ENCODE measurements at regions not wholly inside any gene's neighbourhood (a gene's known extent, or its start where the extent isn't known, plus 50 kb on each side); places are given as distances from the start of the nearest gene placed in this dataset.
"Not testable (repeated sequence)": the region's sequence is repeated elsewhere in the genome, so short reads cannot be mapped to it uniquely, and the experiment has no call there.

DNA sequence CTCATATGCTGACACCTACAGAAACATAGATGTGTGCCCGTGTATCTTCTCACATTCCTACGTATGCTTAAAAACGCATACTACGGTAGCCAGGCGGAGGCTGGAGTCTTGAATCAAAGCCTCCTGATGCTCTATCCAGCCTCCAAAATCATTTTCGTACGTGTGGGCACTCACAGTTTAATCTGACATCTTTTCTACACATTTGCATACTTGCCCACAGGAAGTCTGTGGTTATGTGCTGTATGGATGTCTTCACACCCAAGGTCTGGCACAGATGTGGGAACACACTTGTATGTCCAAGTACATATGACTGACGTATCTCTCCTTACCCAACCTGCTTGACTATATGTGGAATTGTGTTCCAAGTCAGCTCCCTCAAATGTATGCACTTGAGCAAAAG lies 561.8 kb upstream of the CADM1 start:
- DNase-seq, result no peak

DNA sequence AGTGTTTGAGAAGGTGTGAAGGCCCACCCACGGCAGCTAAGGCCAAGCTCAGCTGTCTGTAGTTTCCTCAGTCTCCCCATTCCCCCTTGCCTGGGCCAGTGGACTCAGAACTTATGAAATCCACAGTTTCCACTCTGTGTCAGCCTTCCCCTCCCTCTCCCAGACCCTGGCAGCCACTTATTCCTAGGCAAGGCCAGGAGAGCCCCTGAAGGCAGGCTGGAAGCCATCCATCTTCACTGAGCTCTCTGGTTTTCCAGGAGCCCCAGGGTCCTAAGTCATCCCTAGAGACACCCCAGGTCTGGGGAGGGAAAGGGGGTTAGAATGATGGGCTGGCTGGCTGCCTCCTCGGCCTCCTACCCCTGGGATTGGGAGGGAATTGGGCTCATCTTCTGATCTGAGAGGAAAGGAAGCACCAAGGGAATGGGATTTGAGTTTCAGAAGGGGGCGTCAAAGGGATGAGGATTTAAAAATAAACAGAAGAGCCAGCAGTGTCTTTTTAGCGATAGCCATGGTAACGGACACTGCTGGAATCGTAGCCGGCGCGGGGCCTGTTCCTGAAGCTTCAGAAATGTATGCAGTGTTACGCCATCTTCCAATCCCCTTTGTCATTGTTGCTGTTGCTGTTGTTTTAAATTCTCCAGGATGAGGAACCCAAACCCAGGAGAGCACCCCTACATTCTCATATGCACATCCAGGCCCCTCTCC lies 561.1 kb upstream of the CADM1 start:
- peak; percentile 34 for DNase-seq

DNA sequence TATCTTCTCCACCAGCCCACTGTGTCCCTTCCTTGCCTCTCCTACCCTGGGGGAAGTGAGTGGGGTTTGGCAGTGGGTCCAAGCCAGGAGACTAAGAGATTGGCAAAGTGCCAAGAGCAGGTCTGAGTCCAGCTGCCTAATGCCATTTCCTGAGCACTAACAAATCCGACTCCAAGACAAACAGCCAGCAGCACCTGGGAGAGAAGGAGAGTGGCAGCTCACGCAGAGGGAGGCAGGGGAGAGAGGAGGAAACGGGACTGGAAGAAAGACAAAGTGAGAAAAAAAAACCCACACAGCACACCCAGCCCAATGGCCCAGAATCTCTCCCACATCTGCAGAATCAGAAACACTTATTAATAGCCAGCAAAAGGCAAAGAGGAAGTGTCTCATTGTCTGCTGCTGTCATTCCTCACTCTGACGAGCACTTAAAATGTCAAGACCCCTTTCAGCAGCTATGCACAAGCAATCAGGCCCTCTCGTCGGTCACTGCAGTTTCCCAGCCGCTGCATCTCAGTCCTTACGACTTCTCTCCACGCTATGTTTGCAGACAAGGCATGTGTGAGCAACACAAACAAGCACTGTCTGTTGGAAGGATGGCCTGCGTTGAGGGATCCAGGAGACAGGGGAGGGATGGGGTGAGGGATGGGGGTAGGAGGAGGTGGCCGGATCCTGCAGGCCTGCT lies 558.4 kb upstream of the CADM1 start:
- no peak for DNase-seq

DNA sequence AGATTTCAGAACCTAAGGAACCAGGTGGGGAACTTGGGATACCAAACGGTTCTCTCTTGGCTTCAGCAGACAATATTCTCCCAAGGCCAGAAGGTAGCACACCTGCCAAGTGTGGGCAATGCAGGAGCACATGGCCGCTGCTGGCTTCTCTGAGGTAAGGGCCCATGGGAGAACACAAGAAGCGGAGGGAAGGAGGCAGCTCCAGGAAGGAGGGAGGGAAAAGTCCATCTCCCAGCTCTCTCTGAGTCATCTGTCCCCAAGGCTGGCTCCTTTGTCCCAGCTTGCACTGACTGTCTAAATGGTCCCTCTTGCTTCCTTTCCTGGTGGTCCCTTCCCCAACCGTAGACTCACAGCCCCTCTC lies 557.9 kb upstream of the CADM1 start:
- no peak for DNase-seq

DNA sequence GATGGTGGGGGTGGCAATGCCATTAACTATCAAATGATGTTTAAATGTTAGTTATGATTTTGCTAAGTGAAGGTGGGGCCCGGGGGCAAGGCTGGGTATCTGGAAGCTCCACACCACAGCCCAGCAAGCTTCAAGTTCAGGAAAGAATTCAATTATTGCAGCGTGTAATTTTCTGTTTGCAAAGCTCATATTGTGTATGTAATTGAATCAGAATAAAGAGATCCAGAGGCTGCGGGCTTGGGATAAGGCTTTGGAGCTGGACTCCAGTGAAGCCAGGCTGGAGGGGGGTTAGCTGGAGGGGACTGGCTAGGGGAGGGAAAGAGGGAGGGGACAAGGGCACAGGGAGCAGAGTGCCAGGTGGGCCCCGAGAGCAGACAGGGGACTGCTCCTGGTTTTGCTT lies 557.1 kb upstream of the CADM1 start:
- no peak for DNase-seq

DNA sequence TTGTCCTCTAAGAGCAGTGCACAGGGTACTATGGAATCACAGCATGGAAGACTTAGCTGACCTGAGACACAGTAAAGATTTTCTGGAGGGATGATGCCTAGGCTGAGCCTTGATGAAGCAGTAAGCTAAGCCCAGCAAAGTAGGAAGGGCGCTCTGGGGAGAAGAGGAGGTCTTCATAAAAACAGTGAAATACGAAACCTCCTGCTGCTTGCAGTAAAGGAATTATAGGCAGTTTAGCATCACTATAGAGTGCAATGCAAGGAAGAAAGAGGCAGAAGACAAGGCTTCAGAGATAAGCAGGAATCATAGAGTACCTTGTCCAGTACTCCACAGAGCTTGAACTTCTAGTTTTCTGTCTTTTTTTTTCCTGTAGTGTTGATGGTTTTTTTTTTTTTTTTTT lies 555.7 kb upstream of the CADM1 start:
- DNase-seq, result no peak

DNA sequence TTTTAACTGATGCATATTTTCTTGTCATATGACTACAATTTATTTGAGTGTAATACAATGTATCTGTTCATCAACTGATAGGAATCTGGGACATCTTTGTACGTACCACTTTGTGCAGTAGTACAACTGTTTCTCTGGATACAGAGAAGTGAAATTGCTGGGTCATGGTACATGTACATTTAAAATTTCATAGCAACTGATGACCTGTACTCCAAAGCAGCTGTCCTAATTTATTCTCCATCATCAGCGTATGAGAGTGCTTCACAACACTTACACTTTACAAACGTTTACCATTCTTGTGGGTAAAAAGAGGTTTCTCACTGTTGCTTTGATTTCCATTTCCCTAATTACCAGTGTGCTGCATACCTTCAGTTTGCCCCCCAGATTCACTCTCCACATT lies 552.8 kb upstream of the CADM1 start:
- DNase-seq, result no peak

DNA sequence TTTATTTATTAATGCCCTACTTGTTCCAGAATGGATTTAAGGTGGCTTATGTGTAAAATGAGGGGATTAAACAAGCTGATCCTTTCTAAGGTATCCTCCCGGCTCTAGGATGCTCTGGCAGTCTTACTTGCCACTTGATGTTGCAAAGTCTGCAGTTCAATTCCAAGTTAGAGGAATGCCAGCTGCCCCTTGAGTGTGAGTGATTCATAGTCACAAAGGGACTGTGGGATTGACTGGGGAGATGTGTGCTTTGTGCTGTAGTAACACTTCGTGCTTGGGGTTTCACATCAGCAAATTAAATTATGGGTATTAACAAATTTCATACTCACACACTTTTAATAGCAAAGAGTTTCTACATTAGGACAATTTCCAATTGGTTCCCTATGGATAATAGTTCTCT lies 550.8 kb upstream of the CADM1 start:
- DNase-seq, result no peak

DNA sequence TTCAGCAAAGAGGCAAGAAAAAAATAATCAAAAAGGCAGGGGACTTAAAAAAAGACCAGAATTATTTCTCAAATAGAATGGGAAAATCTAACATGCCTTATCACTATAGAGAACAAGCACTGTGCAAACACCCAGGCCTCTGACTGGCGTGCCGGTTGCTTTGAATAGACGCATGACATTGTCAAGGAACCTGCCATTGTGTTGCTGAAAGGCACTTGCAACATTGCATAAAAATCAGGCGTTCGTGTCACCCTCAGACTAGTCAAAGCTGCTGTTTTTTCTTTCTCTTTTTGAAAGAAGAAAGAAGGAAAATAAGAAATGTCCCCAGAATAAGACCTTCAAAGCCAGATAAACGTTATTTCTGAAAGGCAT lies 549.3 kb upstream of the CADM1 start:
- DNase-seq, result no peak

DNA sequence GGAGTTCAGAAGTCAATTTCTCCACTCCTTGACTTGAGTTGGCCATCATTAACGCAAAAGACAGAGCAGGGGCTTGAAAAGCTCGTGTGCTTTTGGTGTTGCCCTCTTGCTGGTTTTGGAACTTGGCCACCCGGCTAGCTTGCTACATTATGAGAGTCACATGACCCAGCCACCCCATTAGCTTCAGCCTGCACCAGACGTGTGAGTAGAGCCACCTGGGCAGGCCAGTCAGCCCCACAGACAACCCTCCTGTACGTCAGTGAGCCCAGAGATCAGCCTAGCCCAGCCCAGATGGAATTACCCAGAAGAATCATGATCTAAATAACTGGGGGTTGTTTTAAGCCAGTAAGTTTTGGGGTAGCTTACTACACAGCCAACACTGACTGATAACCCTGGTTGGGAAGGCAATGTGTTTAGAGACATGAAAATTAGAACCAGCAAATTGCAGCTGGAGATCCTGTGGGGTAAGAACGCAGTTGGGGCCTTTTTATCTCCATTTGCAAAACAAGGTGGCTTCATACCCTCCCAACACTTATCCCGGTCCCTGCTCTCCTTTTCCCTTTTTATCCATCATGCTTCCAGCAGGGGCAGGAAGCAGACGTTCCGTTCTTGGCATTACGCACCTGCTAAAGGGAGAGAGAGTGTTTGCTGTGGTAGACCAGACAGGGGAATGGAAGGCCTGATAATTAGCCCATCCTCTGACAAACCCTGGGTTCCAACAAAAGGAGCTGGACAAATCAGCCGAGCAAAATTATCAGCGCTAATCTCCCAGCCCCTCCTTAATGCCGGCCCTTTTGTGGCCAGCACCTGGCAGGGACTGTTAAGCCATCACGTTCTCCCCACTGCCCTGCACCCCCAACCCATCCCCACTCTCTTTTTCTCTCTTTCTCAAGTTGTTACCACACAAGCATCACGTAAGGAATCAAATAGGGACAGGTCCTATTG lies 548.7 kb upstream of the CADM1 start:
- no peak for DNase-seq

DNA sequence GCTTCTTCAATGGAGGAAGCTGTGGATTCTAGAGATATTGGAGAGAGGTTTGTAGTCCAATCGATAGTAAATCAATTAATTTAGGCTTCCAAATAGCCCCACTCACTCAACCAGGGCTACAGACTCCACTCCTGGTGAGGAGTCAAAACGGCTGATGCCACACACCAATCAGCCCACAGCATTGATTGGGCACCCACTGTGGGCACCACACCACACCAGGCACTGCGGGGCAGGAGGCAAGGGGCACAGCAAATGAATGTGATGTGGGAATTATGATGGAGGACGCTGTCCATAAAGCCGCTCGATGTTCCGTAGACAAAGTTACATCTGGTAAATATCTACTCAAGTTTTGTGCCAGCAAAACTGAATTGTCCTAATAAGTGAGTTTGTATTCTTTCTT lies 547.3 kb upstream of the CADM1 start:
- no peak for DNase-seq

DNA sequence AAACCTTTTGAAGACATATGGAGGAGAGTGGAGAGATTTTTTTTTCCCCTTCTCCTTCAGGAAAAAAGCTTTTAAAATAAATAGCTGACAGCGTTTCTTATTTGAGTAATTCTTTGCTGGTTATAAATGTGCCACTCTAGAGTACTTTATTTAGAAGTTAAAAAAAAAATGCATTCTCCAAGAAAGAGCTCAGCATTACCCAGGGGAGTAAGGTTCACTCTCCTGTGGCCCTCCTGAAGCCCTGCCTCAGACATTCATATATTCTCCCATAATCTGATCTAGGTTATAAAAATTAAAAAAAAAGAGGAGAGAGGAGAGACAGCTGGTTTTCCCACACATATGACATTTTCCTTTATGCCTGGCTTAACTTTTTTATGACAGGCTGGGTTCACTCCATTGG lies 545.2 kb upstream of the CADM1 start:
- DNase-seq, result no peak

DNA sequence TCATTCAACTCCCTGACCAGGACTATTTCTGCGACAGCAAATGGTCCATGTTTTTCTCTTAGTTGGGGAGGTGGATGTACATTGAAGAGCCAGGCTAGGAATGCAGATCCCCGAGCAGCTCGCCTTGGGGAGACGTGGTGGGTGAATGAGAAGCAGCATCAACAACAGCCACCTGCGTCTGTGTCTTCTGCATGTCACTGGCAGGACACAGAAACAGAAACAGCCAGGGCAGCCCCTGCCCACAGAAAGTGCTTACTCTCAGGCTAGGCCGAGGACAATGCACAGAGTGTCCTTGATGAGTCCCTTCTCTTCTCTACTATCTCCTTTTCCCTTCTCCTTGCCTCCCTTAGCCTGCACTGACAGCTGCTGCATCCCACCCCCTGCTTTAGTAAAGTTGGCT lies 541.9 kb upstream of the CADM1 start:
- no peak for DNase-seq

DNA sequence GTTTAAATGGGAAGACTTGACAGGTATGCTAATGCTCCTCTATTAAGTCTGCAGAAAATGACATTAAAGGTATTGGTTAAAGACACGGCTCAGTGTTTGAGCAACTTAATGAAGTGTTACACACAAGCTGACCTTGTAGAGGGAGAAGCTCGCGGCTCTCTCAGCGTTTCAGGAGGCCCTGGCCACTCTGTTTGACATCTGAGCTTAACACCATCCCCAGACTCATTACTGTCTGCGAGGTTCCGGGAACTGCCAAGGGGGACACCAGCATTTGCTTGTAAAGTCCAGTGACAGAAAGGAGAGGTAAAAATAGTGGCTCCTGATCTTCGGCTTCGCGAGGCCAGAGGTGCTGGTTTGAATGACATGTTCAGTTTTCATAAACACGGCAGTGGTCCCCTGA lies 540.7 kb upstream of the CADM1 start:
- no peak for DNase-seq

DNA sequence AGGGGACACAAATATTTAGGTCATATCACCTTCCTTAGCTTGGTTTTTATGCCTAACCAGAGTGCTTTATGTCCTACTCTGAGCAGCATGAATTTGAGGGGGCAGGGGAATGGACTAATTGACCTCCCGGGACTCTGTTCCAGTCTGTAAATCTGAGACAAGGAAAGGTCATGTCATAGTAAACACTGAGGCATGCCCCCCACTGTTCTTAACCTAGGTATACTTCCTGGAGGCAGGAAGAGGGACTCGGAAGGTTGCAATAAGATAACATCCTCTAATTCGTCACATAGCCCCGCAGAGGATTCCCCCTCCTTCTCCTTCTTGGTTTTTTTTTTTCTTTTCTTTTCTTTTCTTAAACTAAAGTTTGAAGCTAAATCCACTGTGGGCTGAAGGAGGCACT lies 540.3 kb upstream of the CADM1 start:
- no peak for DNase-seq

DNA sequence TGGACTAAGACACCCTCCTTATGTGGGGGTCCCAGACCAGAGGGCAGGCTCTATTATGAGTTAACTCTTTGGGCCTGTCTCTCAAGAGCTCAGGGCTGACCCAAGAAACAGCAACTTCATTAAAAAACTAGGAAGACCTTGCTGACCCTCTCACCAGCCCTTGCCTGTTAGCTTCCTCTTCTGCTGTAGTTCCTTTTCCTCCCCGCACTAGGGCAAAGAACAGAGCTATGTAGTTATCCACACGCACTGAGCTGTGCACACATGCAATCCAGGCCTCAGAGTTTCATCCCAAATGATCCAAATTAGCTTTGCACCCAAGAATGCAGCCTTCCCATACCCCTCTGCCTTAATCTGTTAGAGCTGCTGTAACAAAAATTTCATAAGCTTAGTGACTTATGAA lies 539.6 kb upstream of the CADM1 start:
- no peak for DNase-seq

DNA sequence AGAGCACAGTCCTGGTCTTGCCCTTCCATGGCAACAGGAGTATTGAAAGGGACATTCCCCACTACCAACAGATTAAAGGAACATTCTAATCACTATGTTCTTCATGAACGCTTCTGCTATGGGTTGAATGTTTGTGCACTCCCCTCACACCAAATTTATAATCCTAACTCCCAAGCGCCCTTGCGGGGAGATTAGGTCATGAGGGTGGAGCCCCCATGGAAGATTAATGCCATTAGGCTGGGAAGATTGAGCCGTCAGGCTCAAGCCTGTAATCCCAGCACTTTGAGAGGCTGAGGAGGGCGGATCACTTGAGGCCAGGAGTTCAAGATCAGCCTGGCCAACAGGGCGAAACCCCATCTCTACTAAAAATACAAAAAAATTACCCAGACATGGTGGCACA lies 538.8 kb upstream of the CADM1 start:
- DNase-seq, result not testable (repeated sequence)

DNA sequence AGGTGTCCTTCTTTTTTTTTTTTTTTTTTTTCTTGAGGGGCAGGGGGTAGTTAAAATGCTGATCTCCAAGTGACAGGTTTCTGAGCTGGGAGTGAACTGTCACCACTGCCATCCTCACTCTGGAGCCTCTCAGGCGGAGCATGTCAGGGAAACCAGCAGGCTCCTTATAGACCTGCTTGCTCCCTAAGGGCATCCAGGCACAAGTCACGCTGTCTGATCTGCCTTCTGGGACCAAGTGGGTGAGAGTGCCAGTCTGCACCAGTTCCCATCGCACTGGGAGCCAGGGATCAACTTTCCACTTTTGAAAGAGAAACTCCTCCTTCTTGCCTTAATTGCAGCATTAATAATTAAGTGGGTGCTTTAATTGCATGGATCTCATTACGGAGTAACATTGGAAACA lies 537.9 kb upstream of the CADM1 start:
- DNase-seq, result no peak

DNA sequence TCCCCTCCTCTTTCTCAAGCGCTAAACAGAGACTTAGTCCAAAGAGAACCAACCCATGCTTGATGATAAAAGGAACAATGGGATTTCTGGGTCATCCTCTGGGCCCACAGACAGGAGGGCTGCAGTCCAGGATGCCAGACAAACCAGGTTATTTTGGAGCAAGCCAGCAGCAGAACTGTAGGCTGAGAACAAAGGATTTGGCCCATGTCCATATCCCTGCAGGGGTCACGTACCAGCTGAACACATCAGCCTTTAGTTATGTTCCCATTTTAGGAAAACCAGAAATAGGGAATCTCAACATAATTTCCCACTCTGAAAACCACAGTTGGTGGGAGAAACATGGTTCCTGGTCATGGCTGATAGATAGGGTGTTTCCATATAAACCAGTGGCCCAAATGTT lies 533.6 kb upstream of the CADM1 start:
- no peak for DNase-seq

DNA sequence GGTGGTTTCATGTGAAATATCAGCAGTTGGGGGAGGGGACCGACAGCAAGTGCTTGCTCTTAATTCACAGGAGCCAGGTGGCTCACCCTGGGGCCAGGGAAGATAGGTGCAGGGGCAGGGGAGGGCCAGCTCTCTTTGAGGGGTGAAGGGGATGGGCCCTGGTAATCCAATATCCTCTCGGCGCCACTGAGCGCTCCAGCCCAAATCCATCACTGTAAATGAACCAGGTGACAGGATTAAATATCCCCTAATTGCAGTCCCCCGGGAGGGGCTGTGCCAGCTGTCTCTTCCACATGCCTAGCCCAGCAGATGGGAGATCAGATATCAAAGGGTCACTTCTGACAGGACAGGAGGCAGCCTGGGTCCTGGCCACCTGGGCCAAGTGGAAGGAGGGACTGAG lies 531.8 kb upstream of the CADM1 start:
- DNase-seq, result no peak

DNA sequence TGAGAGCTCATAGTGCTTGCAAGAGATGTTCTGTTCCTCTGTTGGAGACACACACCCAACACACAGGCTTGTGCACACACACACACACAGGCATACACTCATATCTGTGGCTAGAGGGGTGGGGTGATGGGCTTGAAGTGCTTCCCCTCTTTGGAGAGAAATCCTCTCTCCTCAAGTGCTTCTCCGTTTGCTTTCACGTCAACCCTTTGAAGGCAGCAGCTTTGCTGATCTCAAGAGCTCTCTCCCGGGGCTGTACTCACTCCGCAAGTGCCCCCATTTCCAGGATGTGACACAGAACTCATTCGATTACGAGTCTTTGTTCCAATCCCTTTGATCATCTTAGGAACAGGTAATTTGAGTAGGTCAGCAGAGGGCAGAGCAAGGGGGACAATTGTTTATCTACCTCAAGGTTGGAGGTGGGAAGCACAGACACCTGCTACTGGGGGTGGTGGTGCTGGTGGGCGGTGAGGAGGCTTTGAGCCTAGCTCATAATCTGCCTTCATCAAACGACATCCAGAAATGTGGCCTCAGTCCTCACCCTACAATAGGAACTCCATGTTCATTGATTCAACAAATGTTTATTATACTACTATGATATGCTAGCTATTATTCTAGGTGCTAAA lies 529.8 kb upstream of the CADM1 start:
- no peak for DNase-seq

DNA sequence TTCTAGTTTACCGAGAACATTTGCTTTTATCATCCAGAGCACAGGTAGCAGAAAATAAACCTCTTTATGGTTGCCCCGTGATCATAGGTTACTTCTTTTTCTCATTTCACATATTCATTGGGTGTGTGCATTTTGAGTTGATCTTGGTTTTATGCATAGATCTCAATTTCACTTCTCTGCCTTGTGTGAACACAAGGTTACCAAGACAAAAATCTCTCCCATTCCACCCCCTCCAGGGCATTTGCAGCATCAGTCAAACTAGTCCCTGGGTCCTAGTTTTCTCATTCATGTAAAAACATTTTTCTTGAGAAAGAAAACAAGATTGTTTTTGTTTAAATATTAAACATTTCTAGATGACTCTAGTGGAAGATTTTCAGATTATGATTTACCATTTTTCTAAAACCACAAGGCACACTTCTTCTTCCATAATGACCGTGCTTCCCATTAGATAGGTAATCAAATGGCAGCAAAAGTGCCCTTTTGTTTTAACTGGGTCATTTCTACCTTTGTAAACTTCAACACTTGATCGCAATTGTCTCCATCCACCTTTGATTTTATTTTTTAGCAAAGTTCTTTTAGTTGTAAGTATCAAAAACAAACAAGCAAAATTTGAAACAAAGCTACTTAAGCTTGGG lies 526.6 kb upstream of the CADM1 start:
- no peak for DNase-seq

DNA sequence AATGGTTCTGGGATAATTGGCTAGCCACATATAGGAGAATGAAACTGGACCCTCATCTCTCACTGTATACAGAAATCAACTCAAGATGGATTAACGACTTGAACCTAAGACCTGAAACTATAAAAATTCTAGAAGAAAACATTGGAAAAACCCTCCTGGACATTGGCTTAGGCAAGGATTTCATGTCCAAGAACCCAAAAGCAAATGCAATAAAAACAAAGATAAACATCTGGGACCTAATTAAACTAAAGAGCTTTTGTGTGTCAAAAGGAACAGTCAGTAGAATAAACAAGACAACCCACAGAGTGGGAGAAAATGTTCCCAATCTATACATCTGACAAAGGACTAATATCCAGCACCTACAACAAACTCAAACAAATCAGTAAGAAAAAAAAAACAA lies 524.3 kb upstream of the CADM1 start:
- not testable (repeated sequence) for DNase-seq
